22Rv1 (cell line): ENCODE measurements at regions not wholly inside any gene's neighbourhood (a gene's known extent, or its start where the extent isn't known, plus 50 kb on each side); places are given as distances from the start of the nearest gene placed in this dataset.

Experiments
- H3K27ac ChIP-seq: fragments of 450-650 bp; 2 replicates; pipeline ENCODE4 v1.5.1; 2017
- ZFX ChIP-seq: fragments of 450-650 bp; IDR thresholded peaks from 2 replicates; pipeline ENCODE4 v1.6.1; 2017; ENCODE audit warnings: antibody characterized with exemption, borderline replicate concordance
- TF ChIP-seq, protein P1 (sequence below): fragments of 450-650 bp; IDR thresholded peaks from 2 replicates; pipeline ENCODE4 v1.5.1; 2017; ENCODE audit warnings: mild to moderate bottlenecking

DNA sequence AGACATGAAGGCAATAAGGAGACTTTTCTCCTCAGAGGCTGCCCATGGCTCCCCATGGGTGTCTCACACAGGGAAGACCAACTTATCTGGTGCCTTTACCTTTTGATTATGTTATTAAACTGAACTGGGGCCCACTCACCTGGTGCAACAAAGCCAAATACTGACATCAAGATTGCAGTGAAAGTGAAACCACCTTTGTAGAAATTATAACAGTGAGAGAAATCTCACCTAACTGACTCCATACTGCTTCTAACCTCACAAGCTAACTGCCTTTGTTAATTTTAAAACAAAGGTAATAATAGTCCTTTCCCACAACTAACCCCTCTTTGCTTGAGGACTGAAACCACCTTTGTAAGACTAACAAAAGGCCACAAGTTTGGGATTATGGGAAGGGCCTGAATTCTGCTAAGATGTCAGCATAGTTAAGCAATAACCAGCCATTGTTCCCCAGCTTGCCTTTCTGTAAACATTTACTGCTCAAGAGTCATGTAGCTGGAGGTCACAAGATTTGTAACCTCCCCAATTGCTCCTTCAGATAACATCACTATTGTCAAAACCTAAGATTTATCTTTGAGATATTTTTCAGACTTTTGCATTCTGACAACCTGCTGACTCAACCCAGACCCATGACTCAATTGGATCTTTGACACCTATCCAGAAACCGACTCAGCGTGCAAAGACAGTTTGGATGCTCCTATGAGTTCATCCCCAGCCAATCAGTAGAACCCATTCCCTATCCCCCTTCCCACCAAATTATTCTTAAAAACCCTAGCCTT is 420.3 kb upstream of the CFAP20DC start:
- no peak overlapping the region for H3K27ac ChIP-seq
- TF ChIP-seq ZFX, result no peak
- TF ChIP-seq, protein P1, sequence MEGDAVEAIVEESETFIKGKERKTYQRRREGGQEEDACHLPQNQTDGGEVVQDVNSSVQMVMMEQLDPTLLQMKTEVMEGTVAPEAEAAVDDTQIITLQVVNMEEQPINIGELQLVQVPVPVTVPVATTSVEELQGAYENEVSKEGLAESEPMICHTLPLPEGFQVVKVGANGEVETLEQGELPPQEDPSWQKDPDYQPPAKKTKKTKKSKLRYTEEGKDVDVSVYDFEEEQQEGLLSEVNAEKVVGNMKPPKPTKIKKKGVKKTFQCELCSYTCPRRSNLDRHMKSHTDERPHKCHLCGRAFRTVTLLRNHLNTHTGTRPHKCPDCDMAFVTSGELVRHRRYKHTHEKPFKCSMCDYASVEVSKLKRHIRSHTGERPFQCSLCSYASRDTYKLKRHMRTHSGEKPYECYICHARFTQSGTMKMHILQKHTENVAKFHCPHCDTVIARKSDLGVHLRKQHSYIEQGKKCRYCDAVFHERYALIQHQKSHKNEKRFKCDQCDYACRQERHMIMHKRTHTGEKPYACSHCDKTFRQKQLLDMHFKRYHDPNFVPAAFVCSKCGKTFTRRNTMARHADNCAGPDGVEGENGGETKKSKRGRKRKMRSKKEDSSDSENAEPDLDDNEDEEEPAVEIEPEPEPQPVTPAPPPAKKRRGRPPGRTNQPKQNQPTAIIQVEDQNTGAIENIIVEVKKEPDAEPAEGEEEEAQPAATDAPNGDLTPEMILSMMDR, result no peak

DNA sequence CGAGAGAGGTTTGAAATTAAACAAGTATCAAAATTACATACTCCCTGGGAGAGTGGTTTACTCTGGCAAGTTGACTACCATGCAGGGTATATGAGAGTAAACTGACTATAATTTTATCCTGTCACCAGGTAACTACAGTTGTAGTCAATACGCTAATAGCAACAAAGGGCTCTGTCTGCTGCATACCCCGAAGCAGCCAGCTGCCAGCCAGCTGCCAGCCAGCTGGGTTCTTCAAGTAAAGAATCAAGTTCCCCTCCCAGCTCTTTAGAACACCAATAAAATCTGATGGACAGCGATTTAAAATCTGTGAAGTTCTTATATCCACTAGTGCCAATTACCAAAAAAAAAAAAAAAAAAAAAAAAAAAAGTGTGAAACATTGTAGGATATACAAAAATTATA is 417.7 kb upstream of the CFAP20DC start:
- TF ChIP-seq, protein P1, result no peak
- TF ChIP-seq ZFX, result no peak
- H3K27ac ChIP-seq, result no peak overlapping the region

DNA sequence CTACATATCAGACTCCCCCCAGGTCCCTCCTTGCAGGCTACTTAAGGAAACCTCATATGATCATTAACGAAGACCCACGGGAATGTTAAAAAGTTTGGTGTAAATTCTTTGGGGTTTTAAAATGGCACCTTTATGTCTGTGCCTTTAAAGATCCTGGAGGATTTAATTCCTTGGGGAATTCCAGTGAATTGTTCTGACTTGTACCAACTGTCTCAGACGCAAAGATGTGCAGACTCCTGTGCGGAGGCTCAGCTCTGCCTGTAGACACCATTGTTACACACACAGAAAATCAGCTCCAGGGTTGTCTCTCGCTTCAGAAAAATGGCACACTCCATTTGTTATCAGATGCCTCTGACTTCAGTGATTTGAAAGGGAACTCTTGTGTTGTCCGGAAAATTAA is 414.4 kb upstream of the CFAP20DC start:
- H3K27ac ChIP-seq, result no peak overlapping the region
- TF ChIP-seq, protein P1, result no peak
- TF ChIP-seq ZFX, result no peak

DNA sequence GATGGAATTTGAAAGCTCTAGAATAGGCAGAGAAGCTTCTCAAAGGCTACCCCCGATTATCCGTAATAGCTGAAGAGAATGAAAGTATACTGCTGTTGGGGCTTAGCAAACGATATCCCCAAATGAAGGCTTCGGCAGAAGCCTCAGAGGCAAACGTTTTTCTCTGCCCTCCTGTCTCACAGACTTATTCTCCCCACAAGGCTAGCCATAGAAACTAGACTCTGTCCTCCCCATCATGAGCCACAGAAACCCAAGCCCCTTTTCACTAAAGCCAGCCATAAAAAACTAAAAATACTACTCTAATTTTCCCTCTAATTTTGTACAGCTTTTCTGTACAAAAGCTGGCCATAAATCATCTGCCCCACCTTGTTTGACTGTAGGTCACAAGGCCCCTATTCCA is 413.4 kb upstream of the CFAP20DC start:
- H3K27ac ChIP-seq, result no peak overlapping the region
- no peak for TF ChIP-seq ZFX
- TF ChIP-seq, protein P1, result no peak

DNA sequence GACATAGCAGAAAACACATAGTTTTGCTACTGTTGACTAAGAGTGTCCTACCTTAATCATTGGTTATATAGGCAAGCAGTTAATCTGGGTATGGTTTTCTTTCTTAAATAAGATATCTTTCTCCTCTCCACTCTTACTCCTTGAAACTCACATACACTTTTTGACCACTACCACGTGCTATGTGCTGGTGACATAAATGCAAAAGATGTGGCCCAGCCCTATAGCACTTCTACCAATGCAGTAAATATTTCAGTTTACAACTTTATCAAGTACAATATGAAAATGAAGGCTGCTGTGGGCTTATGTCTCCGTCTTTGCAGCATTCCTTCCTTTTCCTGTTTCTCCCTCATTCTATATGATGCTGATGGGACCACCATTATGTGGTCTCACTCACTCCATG is 410.2 kb upstream of the CFAP20DC start:
- TF ChIP-seq ZFX, result no peak
- TF ChIP-seq, protein P1, result no peak
- H3K27ac ChIP-seq, result no peak overlapping the region

DNA sequence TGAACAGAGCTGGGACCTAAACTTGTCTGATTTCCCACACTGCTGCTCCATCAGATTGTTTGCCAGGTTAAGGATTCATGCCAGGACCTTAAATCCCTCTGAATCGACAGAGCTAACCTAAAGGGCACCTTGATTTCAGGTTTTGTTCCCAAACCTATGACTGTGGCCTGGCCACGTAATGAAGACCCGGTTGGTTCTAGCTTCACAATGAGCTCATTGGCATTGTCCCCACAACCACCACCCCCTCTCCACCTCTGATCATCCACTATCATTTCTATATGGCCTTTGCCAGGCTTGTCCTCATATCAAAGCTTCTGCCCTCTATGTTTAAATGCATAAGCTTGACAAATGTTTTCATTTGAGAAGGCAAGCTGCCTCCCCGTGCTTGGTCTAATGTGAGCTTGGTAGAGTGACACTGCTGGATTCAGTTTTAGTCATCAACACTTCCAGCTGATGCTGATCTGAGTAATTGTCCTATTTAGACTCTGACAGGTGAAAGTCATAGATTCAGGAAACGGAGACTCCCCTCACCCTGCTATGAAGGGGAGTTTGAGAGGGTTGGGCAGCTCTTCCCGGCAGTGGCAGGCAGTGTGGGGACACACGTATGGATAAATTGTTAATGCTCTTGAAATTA is 407.1 kb upstream of the CFAP20DC start:
- TF ChIP-seq, protein P1, result no peak
- TF ChIP-seq ZFX, result no peak
- no peak overlapping the region for H3K27ac ChIP-seq
